ENCODE measurements at regions not wholly inside any gene's neighbourhood (a gene's known extent, or its start where the extent isn't known, plus 50 kb on each side); places are given as distances from the start of the nearest gene placed in this dataset.

GRCh38 chr5:42337607-42338006 lies 85.6 kb upstream of the GHR start:
- DNase-seq (ENCODE audit: low read depth in 2 of 3, low spot score in 2 of 3): no peak

GRCh38 chr5:42338136-42338535 lies 85.1 kb upstream of the GHR start:
- DNase-seq (ENCODE audit: low read depth in 2 of 3, low spot score in 2 of 3): no peak

GRCh38 chr5:42349163-42349562 lies 74.1 kb upstream of the GHR start:
- no peak for DNase-seq (ENCODE audit: low read depth in 2 of 3, low spot score in 2 of 3)

- no peak for DNase-seq (ENCODE audit: low read depth in 2 of 3, low spot score in 2 of 3)
Measured at GRCh38 chr5:42351956-42352355, 71.3 kb upstream of the GHR start.

- DNase-seq (ENCODE audit: low read depth in 2 of 3, low spot score in 2 of 3): no peak
Measured at GRCh38 chr5:42360056-42360455, 63.2 kb upstream of the GHR start.

GRCh38 chr5:42360616-42361314 lies 62.5 kb upstream of the GHR start:
- no peak for DNase-seq (ENCODE audit: low read depth in 2 of 3, low spot score in 2 of 3)

GRCh38 chr5:42361315-42361688 lies 61.9 kb upstream of the GHR start:
- no peak for DNase-seq (ENCODE audit: low read depth in 2 of 3, low spot score in 2 of 3)

GRCh38 chr5:42366051-42366450 lies 57.2 kb upstream of the GHR start:
- no peak for DNase-seq (ENCODE audit: low read depth in 2 of 3, low spot score in 2 of 3)

Data from activated CD8-positive, alpha-beta memory T cell treated with anti-CD3 and anti-CD28 coated beads for 48 hours (primary cell).